ENCODE measurements at regions not wholly inside any gene's neighbourhood (a gene's known extent, or its start where the extent isn't known, plus 50 kb on each side); places are given as distances from the start of the nearest gene placed in this dataset.

DNA sequence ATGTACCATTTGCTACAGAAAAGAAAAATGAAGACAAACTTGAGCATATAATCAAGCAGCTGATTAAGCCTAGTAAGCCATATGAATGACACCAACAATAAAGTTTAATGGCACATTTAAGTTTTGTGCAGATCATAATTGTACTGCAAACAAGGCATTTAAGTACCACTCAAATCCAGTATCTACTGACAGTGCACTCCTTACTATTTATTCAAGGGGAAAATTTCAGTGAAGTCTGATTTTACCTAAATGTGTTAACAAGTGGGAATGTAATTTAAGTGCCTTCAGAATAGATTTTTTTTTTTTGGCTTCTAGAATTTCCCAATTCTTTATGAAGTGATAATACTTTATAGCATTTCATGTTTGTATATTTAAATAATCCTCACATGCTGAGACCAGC is 341.0 kb upstream of the POU5F2 start:
- H3K27me3 ChIP-seq: no peaks in the 10 kb centered on the region
- no peaks in the 10 kb centered on the region for H3K36me3 ChIP-seq
- H3K9me3 ChIP-seq: no peaks in the 10 kb centered on the region
- intact Hi-C loops (cut with DNase I): no loop called here
- DNase-seq (ENCODE audit: extremely low spot score in 2 of 2): no peak
- TF ChIP-seq POLR2A (IDR thresholded peaks at IDR 0.05): no peak
- no peak for TF ChIP-seq CTCF (IDR thresholded peaks at IDR 0.05)
- TF ChIP-seq POLR2AphosphoS5 (IDR thresholded peaks at IDR 0.05; ENCODE audit: insufficient read depth in 1 of 2, low read depth in 1 of 2): no peak
- H3K27ac ChIP-seq: no peak overlapping the region
- H3K4me3 ChIP-seq: no peak overlapping the region
- H3K4me1 ChIP-seq: no peaks in the 10 kb centered on the region

- H3K4me3 ChIP-seq: no peak overlapping the region
- no peaks in the 10 kb centered on the region for H3K4me1 ChIP-seq
- intact Hi-C loops (cut with DNase I): no loop called here
Observed at GRCh38 chr5:94081088-94081487, 339.7 kb upstream of the POU5F2 start.

DNA sequence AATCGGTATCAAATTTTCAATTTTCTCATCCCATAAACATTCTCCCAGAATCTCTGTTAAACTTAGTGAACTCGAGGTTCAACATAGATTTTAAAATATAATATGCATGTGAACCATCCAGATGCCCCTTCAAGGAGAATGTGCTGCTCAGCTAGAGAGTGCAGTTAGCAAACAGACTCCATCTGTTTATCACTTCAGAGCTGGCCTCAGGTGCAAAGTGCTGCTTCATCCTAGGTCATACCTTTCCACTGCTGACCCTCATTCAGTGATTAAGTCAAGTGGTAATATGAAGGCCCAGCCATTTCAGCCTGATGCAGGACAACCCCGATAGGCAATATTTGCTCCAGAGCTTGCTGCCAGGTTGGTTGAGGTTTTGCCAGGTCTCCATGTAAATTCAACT is 339.0 kb upstream of the POU5F2 start:
- Histone ChIP-seq H3K36me3 (no peaks in the 10 kb centered on the region), H3K9me3 (no peaks in the 10 kb centered on the region), H3K27ac (no peak overlapping the region), H3K27me3 (no peaks in the 10 kb centered on the region), H3K4me1 (no peaks in the 10 kb centered on the region), H3K4me3 (no peak overlapping the region)
- intact Hi-C loops (cut with DNase I): no loop called here
- no peak for DNase-seq (ENCODE audit: extremely low spot score in 2 of 2)
- TF ChIP-seq POLR2AphosphoS5 (IDR thresholded peaks at IDR 0.05; ENCODE audit: insufficient read depth in 1 of 2, low read depth in 1 of 2): no peak
- no peak for TF ChIP-seq CTCF (IDR thresholded peaks at IDR 0.05)
- TF ChIP-seq POLR2A (IDR thresholded peaks at IDR 0.05): no peak

More at GRCh38 chr5:94081088-94081487, 339.7 kb upstream of the POU5F2 start:
- Histone ChIP-seq H3K9me3 (no peaks in the 10 kb centered on the region), H3K27ac (no peak overlapping the region), H3K36me3 (no peaks in the 10 kb centered on the region), H3K27me3 (no peaks in the 10 kb centered on the region)
- no peak for DNase-seq (ENCODE audit: extremely low spot score in 2 of 2)
- TF ChIP-seq CTCF (IDR thresholded peaks at IDR 0.05) (no peak), POLR2AphosphoS5 (IDR thresholded peaks at IDR 0.05; ENCODE audit: insufficient read depth in 1 of 2, low read depth in 1 of 2) (no peak), POLR2A (IDR thresholded peaks at IDR 0.05) (no peak)

DNA sequence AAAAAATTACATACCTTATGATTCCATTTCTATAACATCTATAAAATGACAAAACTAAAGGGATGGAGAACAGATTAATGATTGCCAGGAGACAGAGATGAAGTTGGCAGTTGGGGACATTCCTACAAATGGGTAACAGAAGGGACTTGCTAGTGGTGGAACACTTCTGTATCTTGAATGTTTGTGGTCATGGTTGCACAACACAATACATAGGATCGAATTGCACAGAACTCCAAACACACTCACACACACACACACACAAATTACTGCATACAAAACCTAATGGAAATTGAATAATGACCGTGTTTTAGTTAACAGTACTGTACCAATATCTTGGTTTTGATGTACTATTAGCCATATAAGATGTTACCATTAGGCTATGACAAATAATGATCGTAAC is 330.7 kb upstream of the POU5F2 start:
- H3K9me3 ChIP-seq: peaks cover 3% of the 10 kb centered on the region
- intact Hi-C loops (cut with DNase I): no loop called here
- H3K4me1 ChIP-seq: peaks cover 17% of the 10 kb centered on the region
- no peak overlapping the region for H3K4me3 ChIP-seq
- H3K27me3 ChIP-seq: no peaks in the 10 kb centered on the region
- no peak for DNase-seq (ENCODE audit: extremely low spot score in 2 of 2)
- H3K36me3 ChIP-seq: peaks cover 0 to 6% of the 10 kb centered on the region in 2 donors
- no peak overlapping the region for H3K27ac ChIP-seq
- TF ChIP-seq POLR2A (IDR thresholded peaks at IDR 0.05) (no peak), CTCF (IDR thresholded peaks at IDR 0.05) (no peak), POLR2AphosphoS5 (IDR thresholded peaks at IDR 0.05; ENCODE audit: insufficient read depth in 1 of 2, low read depth in 1 of 2) (no peak)

- intact Hi-C loops (cut with DNase I): no loop called here
- no peak overlapping the region for H3K4me3 ChIP-seq
- H3K9me3 ChIP-seq: peaks cover 16% of the 10 kb centered on the region
- no peaks in the 10 kb centered on the region for H3K4me1 ChIP-seq
- no peak overlapping the region for H3K27ac ChIP-seq
- TF ChIP-seq POLR2AphosphoS5 (IDR thresholded peaks at IDR 0.05; ENCODE audit: insufficient read depth in 1 of 2, low read depth in 1 of 2) (no peak), CTCF (IDR thresholded peaks at IDR 0.05) (no peak), POLR2A (IDR thresholded peaks at IDR 0.05) (no peak)
- peaks cover 0 to 15% of the 10 kb centered on the region in 2 donors for H3K36me3 ChIP-seq
- no peaks in the 10 kb centered on the region for H3K27me3 ChIP-seq
- DNase-seq (ENCODE audit: extremely low spot score in 2 of 2): no peak
Observed at GRCh38 chr5:94066437-94067207, 325.2 kb upstream of the POU5F2 start.
